Tibial artery (tissue), 4 donors: ENCODE measurements at regions not wholly inside any gene's neighbourhood (a gene's known extent, or its start where the extent isn't known, plus 50 kb on each side); places are given as distances from the start of the nearest gene placed in this dataset.
"Not testable (repeated sequence)": the region's sequence is repeated elsewhere in the genome, so short reads cannot be mapped to it uniquely, and the experiment has no call there.

ENCODE experiments used
- DNase-seq, 2 donors: peaks; one replicate each; pipeline ENCODE4 v3.0.0-alpha.2; 2019
- H3K27ac ChIP-seq, 2 donors: fragments of 200-600 bp; sonication (generic) in 1 of 2; 1 replicate in 1 of 2; 2 replicates in 1 of 2; pipeline ENCODE4 v1.5.1; 2018 to 2019; ENCODE audit warnings: mild to moderate bottlenecking in 1 of 2
- H3K27me3 ChIP-seq, 2 donors: fragments of 200-600 bp; sonication (generic) in 1 of 2; one replicate each; pipeline versions ENCODE4 v1.5.1 to v1.6.0; 2016 to 2019
- H3K36me3 ChIP-seq, 3 donors: fragments of 200-600 bp; sonication (generic) in 2 of 3; one replicate each; pipeline ENCODE4 v1.5.1; 2016 to 2019; ENCODE audit warnings: mild to moderate bottlenecking in 2 of 3
- H3K4me1 ChIP-seq, 4 donors: fragments of 200-600 bp; sonication (generic) in 2 of 4; 1 replicate in 3 of 4; 2 replicates in 1 of 4; pipeline ENCODE4 v1.5.1; 2016 to 2019
- H3K4me3 ChIP-seq, 2 donors: fragments of 200-600 bp; sonication (generic) in 1 of 2; 1 replicate in 1 of 2; 2 replicates in 1 of 2; pipeline ENCODE4 v1.5.1; 2018 to 2019; ENCODE audit warnings: mild to moderate bottlenecking in 2 of 2
- H3K9me3 ChIP-seq, 3 donors: fragments of 200-600 bp; sonication (generic) in 1 of 3; one replicate each; pipeline ENCODE4 v1.5.1; 2016 to 2019
- CTCF ChIP-seq, 2 experiments: fragments of 200-600 bp in 1 of 2; fragments of 450-650 bp in 1 of 2; IDR thresholded peaks; one replicate each; pipeline ENCODE4 v1.5.1; 2017 to 2019; ENCODE audit warnings: antibody characterized with exemption in 2 of 2, mild to moderate bottlenecking in 1 of 2, moderate library complexity in 1 of 2
- intact Hi-C: fragments of 100-400 bp; cut with DNase I; formaldehyde crosslinking; loops from one replicate; pipeline ENCODE4 v1.15.0; 2023; ENCODE audit warnings: low total_unique reads

DNA sequence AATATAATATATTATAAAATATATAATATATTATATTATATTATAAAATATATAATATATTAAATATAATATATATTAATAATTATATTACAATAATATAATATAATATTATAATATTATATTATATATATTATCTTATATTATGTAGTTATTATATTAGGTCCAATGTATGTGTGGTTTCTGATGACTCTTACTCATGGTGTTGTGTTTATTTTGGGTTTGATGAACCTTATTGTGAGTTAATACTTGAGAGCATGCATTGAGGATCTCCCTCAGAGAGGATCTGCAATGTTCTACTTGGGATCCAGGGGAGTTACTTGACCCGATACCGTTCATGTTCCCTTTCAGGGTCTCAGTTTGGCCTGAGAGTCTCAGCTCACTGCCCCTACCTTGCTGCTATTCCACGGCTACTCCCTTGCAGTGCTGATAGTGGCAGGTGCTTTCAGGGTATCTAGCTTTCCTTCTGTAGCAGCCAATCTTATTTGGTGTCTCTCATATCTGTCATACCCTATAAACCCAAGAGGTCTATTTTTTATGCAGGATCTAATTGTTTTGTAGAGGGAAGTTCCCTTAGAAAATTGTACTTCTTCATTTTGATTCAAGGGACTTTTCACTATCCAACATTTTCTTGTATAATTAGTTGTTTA lies 89.1 kb upstream of the ZDHHC17 start:
- Histone ChIP-seq H3K27me3 (no peaks in the 10 kb centered on the region), H3K36me3 (no peaks in the 10 kb centered on the region), H3K4me3 (no peak overlapping the region), H3K27ac (no peak overlapping the region), H3K9me3 (no peaks in the 10 kb centered on the region), H3K4me1 (no peaks in the 10 kb centered on the region)
- DNase-seq = no peak
- no peak for TF ChIP-seq CTCF (IDR thresholded peaks at IDR 0.05)
- intact Hi-C loops = no loop called here

- H3K4me3 ChIP-seq, DNase-seq, H3K9me3 ChIP-seq, H3K27me3 ChIP-seq, intact Hi-C loops, H3K4me1 ChIP-seq, H3K36me3 ChIP-seq, H3K27ac ChIP-seq: not testable (repeated sequence)
Observed at GRCh38 chr12:76676261-76676660, 87.7 kb upstream of the ZDHHC17 start.

DNA sequence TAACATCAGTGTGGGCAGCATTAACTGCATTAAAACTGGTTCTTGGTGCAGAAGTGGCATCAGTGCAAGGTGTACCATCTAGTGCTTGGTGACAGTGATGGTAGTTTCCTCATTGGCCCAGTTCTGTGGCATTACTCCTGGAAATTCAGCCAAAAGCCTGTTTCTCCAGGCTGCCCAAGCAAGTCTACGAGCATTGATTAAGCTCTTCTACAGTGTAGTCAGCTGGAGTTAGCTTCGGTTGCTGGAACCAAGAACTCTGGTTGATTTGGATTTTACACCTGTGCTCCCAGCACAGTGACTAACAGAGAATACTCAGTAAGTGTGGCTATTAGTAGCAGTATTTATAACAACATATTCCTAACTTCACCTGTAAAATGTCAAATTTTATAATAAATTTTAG lies 84.9 kb upstream of the ZDHHC17 start:
- no peaks in the 10 kb centered on the region for H3K36me3 ChIP-seq
- no peaks in the 10 kb centered on the region for H3K9me3 ChIP-seq
- H3K4me3 ChIP-seq = no peak overlapping the region
- no peaks in the 10 kb centered on the region for H3K27me3 ChIP-seq
- no peak for DNase-seq
- intact Hi-C loops = no loop called here
- TF ChIP-seq CTCF (IDR thresholded peaks at IDR 0.05) = no peak
- no peak overlapping the region for H3K27ac ChIP-seq
- H3K4me1 ChIP-seq = no peaks in the 10 kb centered on the region

DNA sequence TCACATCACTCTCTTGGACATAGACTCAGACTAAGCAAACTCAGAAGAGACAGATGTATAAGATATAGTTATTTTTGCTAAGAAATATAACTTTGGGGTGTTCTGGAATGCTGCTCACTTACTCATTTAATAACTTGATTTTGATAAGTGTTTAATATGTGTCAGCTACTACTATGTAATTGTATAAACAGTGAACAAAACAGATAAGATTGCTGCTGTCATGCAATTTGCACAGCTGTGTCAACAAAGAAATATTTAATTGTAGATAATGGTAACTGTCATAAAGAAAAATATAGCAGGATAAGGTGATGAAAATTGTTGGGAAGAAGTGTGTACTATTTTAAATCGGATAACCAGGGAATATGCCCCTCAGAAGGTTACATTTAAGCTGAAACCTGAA lies 84.1 kb upstream of the ZDHHC17 start:
- Histone ChIP-seq H3K36me3 (no peaks in the 10 kb centered on the region), H3K4me1 (no peaks in the 10 kb centered on the region)
- intact Hi-C loops = no loop called here

GRCh38 chr12:76680940-76681339 lies 83.0 kb upstream of the ZDHHC17 start:
- no peak overlapping the region for H3K4me3 ChIP-seq
- intact Hi-C loops = no loop called here

More for the DNA sequence above, 84.1 kb upstream of the ZDHHC17 start:
- Histone ChIP-seq H3K4me3 (no peak overlapping the region), H3K27ac (no peak overlapping the region), H3K9me3 (no peaks in the 10 kb centered on the region), H3K27me3 (no peaks in the 10 kb centered on the region)
- TF ChIP-seq CTCF (IDR thresholded peaks at IDR 0.05) = no peak
- DNase-seq = no peak

GRCh38 chr12:76685246-76685678 lies 78.7 kb upstream of the ZDHHC17 start:
- no peak for TF ChIP-seq CTCF (IDR thresholded peaks at IDR 0.05)
- H3K27me3 ChIP-seq = no peaks in the 10 kb centered on the region
- no peaks in the 10 kb centered on the region for H3K36me3 ChIP-seq
- H3K4me3 ChIP-seq = no peak overlapping the region
- intact Hi-C loops = no loop called here
- peaks cover 0 to 4% (median 2%) of the 10 kb centered on the region in 4 donors for H3K4me1 ChIP-seq
- H3K27ac ChIP-seq = no peak overlapping the region
- no peak for DNase-seq
- H3K9me3 ChIP-seq = no peaks in the 10 kb centered on the region

More at GRCh38 chr12:76680940-76681339, 83.0 kb upstream of the ZDHHC17 start:
- TF ChIP-seq CTCF (IDR thresholded peaks at IDR 0.05) = no peak
- Histone ChIP-seq H3K36me3 (no peaks in the 10 kb centered on the region), H3K4me1 (peaks cover 0 to 4% (median 2%) of the 10 kb centered on the region in 4 donors), H3K27me3 (no peaks in the 10 kb centered on the region), H3K9me3 (no peaks in the 10 kb centered on the region), H3K27ac (no peak overlapping the region)
- DNase-seq = no peak
